ENCODE measurements at regions not wholly inside any gene's neighbourhood (a gene's known extent, or its start where the extent isn't known, plus 50 kb on each side); places are given as distances from the start of the nearest gene placed in this dataset.

DNA sequence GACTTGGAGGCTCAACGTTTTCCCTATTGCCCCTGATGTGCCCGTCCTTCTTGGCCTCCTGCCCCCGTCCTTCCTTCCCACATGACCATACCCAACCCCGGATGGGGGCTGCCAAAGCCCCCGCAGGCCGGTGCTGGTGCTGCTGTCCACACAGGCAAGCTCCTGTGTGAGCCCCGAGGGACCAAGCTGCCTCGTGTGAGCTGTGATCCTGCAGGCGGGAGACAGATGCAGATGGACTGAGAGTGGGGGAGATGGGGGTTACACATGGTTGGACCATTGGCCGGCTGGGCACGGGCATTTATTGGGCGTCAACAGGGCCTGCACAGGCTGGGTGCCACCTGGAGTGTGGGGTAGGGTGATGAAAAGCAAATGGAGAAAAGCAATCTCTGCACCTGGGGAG is 313.2 kb upstream of the B3GAT1 start:
- no peak for TF ChIP-seq PPARA (CRISPR knock-in tag; IDR thresholded peaks at IDR 0.05; ENCODE audit: borderline replicate concordance)
- no peak for TF ChIP-seq ARNTL (CRISPR knock-in tag; IDR thresholded peaks at IDR 0.05; ENCODE audit: borderline replicate concordance, low read depth)
- TF ChIP-seq GLIS3 (CRISPR knock-in tag; IDR thresholded peaks at IDR 0.05), result no peak
- no peak for TF ChIP-seq ZNF8 (CRISPR knock-in tag; IDR thresholded peaks at IDR 0.05)
- TF ChIP-seq ZFP30 (CRISPR knock-in tag; IDR thresholded peaks at IDR 0.05), result no peak
- TF ChIP-seq PATZ1 (CRISPR knock-in tag; IDR thresholded peaks at IDR 0.05; ENCODE audit: borderline replicate concordance), result no peak
- TF ChIP-seq, protein P1, sequence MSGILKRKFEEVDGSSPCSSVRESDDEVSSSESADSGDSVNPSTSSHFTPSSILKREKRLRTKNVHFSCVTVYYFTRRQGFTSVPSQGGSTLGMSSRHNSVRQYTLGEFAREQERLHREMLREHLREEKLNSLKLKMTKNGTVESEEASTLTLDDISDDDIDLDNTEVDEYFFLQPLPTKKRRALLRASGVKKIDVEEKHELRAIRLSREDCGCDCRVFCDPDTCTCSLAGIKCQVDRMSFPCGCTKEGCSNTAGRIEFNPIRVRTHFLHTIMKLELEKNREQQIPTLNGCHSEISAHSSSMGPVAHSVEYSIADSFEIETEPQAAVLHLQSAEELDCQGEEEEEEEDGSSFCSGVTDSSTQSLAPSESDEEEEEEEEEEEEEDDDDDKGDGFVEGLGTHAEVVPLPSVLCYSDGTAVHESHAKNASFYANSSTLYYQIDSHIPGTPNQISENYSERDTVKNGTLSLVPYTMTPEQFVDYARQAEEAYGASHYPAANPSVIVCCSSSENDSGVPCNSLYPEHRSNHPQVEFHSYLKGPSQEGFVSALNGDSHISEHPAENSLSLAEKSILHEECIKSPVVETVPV (CRISPR knock-in tag; IDR thresholded peaks at IDR 0.05), result no peak
- TF ChIP-seq TOX (CRISPR knock-in tag; IDR thresholded peaks at IDR 0.05; ENCODE audit: borderline replicate concordance), result no peak
